ENCODE measurements at regions not wholly inside any gene's neighbourhood (a gene's known extent, or its start where the extent isn't known, plus 50 kb on each side); places are given as distances from the start of the nearest gene placed in this dataset.

DNA sequence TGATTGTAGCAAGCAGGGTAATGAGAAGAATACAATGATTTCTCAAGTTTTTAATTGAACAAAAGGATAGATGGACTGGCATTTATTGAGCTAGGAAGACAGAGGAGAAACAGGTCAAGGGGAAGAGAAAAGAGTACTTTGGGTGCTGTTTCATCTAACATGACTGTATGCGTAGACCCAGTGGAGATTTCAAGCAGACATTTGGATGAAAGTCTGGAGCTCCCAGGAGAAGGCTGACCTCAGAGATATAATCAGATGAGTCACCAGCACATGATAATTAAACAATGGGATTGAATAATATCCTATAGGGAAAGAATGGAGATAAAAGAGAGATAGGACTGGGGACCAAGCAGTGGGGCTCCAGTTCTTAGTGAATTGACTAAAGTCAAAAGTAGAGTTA lies 194.9 kb downstream of the ARRDC4 start:
- TF ChIP-seq CTCF (IDR thresholded peaks at IDR 0.05; ENCODE audit: low read depth, low read length, poor library complexity, severe bottlenecking) (no peak), EZH2phosphoT487 (IDR thresholded peaks at IDR 0.05; ENCODE audit: borderline replicate concordance, low read length) (no peak)

All from DOHH2 (cell line).